Fibroblast of pulmonary artery (primary cell): ENCODE measurements at regions not wholly inside any gene's neighbourhood (a gene's known extent, or its start where the extent isn't known, plus 50 kb on each side); places are given as distances from the start of the nearest gene placed in this dataset.

ENCODE experiments used
- DNase-seq: peaks from one replicate; pipeline ENCODE4 v3.0.0-alpha.2; 2010; ENCODE audit warnings: low read depth
- H3K4me3 ChIP-seq: replicated peaks from 2 replicates; pipeline ENCODE4 v1.5.1; 2011; ENCODE audit warnings: low read depth, mild to moderate bottlenecking, control low read depth, low read length, moderate library complexity
- TF ChIP-seq, protein P1 (sequence below): IDR thresholded peaks from 2 replicates; pipeline ENCODE4 v1.5.1; 2011; ENCODE audit warnings: mild to moderate bottlenecking, control low read depth, low read length, inconsistent platforms; ENCODE audit errors: missing control alignments

DNA sequence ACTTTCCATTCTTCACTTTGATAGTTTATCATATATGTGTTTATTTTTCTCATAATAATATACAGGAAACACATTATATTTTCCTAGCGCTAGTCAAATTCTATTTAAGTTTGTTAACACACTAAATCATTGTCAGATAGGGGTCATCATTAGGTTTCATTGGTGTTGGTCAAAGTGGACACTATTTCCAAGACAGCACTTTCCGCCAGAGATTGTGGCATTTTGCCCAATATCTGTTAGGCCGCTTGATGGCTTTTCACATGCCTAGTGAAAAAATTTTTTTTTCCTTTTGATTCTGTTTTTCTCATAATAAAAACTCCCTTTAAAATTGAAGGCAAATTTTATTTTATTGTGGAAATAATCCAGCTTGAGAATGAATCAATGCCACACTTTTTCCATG, 495.4 kb upstream of the AKR1E2 start:
- DNase-seq: no peak
- no peak overlapping the region for H3K4me3 ChIP-seq
- TF ChIP-seq, protein P1, sequence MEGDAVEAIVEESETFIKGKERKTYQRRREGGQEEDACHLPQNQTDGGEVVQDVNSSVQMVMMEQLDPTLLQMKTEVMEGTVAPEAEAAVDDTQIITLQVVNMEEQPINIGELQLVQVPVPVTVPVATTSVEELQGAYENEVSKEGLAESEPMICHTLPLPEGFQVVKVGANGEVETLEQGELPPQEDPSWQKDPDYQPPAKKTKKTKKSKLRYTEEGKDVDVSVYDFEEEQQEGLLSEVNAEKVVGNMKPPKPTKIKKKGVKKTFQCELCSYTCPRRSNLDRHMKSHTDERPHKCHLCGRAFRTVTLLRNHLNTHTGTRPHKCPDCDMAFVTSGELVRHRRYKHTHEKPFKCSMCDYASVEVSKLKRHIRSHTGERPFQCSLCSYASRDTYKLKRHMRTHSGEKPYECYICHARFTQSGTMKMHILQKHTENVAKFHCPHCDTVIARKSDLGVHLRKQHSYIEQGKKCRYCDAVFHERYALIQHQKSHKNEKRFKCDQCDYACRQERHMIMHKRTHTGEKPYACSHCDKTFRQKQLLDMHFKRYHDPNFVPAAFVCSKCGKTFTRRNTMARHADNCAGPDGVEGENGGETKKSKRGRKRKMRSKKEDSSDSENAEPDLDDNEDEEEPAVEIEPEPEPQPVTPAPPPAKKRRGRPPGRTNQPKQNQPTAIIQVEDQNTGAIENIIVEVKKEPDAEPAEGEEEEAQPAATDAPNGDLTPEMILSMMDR: no peak

DNA sequence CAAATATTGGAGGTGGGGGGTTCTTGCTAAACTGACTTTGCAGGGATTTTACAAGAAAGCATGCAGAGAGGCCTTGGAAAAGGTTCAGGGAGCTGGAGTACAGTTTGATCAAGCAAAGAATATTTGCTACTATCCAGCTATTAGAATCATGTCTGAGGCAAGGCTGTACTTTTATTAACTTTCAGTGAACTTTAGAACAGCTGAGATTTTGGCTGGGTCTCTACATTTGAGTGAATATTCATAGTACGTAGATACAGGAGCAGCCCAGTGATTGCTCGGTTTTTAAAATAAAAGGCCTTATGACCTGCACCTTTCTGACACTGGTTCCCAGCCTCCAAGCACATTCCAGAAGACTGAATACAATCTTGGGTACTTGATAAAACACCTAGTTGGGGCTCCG, 496.8 kb upstream of the AKR1E2 start:
- no peak overlapping the region for H3K4me3 ChIP-seq
- TF ChIP-seq, protein P1: no peak
- no peak for DNase-seq

DNA sequence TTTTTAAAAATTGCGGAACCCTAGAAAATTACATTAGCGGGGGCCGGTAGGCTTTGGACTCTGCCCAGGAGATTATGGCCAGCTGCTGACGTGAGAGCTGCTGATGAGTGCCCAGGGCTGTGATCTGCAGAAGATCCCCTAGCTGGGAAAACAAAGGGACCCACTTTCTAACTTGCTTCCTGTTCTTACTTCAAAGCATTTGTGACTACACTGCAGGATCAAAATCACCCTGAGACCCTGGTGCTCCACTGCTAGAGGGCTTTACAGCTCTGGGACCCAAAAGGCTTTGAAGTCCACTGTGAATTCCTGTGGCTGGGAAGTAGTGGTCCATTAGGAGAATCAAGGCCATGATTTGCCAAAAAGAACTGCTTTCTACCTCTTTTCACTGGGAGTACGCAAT, 499.4 kb upstream of the AKR1E2 start:
- H3K4me3 ChIP-seq: no peak overlapping the region
- TF ChIP-seq, protein P1: no peak
- no peak for DNase-seq

DNA sequence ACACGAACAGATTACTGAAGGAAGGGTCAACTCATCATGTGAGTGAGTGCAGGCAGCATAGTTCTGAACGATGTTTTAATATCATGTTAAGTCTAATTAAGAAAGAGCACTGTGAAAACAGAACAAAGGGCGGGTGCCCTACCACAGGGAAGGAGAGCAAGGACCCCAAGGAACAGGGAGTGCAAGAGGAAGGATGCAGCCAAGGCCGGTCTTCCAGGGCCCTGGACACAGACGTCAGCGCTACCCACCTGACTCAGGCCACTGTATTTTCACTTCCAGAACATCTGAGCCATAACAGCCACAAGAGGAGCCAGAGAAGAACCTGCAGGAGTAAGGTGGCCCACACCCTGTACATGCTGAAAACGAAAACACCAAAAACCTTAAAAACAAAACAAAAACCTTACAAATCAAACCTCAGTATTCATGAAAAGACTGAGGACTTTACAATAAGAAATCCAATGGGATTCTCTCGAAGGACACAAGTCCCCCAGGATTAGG, 506.1 kb upstream of the AKR1E2 start:
- no peak overlapping the region for H3K4me3 ChIP-seq
- TF ChIP-seq, protein P1: no peak
- no peak for DNase-seq

DNA sequence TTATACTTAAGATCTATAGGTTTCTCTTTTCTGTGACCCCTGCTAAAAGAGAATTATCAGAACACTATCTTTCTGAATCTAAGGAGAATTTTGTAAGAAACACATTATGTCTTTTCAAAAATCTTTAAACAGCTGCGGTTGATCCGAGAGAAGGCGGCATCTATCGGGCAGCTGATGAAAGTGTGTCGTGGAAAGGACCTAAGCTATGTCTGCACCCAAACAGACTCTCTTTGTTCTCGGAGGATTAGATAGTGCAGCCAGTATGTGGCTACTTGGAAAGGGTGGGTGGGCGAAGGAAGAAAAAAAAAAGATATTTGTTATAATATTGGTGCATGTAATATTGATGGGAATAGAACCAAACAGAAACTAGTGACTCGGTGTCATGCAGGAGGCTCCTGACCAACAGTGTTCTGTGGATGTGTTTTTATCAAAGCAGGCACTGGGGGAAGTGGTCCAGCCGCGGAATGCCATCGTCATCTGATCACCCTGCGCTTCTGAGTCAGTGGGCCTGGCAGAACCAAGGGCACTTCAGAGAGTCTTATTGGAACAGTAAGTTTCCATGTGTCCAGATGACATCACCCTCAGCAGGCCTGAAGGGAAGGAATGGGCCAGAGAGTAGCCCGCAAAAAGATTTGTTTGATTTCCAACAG, 509.7 kb upstream of the AKR1E2 start:
- H3K4me3 ChIP-seq: no peak overlapping the region
- TF ChIP-seq, protein P1: peak; percentile 40
- DNase-seq: peak; percentile 80

DNA sequence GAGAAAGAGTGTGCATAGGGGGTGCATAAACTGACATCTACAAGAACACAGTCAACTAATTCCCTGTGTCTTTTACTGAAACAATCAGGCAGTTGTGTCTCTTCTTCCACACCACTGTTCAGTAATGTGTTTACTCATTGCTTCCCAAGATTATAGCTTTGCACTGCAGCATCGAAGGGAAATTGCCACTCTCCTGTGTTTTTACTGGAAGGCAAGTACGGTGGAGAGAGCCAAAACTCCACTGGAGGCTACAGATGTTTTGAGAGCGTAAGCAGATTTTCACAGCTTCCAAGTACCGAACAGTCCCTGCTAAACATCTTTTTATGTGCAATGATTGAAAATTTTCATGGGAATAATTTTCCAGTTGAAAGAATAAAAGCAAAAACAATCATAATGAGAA, 510.5 kb upstream of the AKR1E2 start:
- peak overlapping the region; percentile 2 for H3K4me3 ChIP-seq
- peak; percentile 81 for DNase-seq

More for the DNA sequence above, 510.5 kb upstream of the AKR1E2 start:
- TF ChIP-seq, protein P1: no peak
